CD4-positive, alpha-beta T cell treated with Interleukin-17A for 4 hours (primary cell): ENCODE measurements at regions not wholly inside any gene's neighbourhood (a gene's known extent, or its start where the extent isn't known, plus 50 kb on each side); places are given as distances from the start of the nearest gene placed in this dataset.

Source experiments
- DNase-seq: peaks from one replicate; pipeline ENCODE4 v3.0.0-alpha.2; 2020; ENCODE audit warnings: mixed read lengths

DNA sequence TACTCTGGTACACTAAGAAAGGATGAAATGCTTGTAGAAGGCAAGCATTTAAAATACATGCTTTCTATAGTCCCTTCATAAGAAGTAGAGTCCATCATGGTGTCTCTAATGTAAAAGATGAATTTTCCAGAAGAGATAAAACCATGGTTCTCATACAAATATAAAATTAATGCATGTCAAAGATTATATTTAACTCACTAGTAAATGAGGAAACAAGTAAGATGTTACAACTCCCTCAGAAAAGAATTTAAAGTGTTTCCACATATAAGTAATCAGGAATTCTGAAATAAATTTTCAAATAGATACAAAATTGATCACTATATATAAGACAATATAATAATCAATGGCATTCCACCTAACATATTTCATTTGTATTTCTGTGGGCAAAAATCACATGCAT lies 570.3 kb upstream of the CCDC54 start:
- no peak for DNase-seq

DNA sequence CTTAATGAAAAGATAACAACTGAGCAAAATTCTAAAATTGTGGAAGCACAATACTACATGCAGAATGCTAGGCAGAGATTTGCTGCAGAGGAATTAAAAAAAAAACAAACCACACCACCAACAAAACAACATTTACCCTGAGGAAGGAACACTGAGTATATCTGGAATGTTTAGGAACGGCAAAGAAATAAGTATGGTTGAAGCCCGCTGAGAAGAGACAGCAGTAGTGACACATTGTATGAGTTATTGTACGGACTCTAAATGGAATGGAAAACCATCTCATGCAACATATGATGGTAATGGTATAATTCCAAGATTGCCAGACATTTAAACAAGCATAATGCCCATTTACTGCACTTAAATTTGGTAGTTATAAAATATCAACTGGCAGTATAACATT lies 568.2 kb upstream of the CCDC54 start:
- no peak for DNase-seq

DNA sequence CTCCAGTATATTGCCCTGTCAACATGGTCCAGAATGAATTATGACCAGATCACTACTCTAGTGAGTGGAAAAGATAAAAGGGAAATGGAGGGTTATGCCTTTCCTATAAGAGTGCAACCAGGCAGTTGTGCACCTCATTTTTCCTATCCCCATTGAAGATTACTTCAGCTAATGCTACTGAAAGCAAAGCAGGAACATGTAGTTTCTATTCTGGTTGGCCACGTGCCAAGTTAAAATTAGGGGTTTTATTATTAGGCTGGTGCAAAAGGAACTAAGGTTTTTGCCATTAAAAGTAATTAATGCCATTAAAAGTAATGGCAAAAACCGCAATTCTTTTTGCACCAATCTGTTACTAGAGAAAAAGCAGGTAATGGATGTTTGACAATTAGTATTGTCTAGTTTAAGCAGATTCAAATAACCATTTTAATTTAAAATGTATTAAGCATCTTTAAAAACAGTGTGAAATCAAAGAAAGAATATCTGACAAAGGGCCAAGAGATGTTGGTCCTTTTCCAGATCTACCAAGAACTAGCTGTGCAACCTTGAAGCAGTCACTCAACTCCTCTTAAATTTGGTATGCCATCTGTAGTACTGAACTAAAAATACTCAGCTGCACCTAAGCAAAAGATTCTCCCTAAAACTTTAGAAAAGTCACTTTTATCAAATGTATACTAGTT lies 567.5 kb upstream of the CCDC54 start:
- no peak for DNase-seq

DNA sequence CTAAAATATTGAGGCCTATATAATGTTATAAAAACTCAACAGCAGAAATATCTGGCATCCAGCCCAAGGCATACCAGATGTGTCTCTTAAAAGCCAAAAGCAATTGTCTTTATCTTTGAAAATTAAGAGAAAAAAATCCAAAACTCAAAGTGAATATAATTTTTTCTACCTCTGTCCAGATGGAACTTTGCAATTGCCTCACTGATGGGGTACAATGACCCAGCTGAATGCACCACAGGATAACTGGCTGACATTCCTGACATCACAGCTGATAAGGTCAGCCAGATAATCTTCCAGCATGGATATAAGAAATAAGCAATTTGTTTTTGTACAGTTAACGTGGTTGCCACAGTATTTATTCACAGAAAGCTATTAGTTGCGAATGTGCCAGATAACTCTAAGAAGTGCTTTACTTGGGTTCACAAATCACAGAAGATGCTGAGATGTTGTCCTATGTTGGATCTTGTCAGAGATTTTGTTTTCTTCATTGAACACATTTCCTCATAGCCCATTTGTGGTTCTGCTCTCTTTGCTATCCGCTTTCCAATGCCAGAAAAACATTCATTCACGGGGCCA lies 566.9 kb upstream of the CCDC54 start:
- no peak for DNase-seq

DNA sequence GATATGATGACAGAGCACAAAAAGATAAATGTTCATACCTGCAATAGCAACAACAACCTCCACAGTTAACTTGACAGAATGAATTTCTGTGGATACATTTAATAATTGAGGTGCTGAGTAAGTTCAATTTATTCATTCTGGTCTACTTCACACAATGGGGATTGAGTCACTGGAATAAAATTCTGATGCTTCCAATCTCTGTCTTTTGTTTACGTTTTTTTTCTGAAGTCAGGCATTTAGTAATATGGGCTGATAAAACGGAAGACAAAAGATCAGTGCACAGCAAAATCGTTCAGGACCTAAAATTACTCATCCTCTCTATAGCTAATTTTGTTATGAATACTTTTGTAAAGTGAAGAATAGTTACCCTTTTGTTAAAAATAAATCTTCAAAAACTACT lies 565.9 kb upstream of the CCDC54 start:
- no peak for DNase-seq

DNA sequence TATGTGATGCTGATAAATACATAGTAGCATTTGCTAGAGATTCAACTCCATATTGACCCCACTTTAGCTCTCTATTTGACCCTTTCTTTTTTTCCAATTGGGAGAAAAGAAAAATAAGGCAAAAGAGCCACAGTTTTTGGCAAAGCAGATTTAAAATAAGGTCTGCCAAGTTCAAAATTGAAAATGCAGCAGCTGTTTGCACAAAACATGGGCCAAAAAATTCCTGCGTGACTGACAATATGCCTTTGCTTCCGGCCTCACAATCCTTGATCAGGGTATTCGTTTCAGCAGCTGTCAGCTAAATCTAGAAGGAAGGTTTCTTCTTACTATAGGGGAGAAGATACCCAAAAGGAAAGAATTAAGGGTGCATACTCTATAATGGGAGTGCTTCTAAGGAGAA lies 563.5 kb upstream of the CCDC54 start:
- no peak for DNase-seq

DNA sequence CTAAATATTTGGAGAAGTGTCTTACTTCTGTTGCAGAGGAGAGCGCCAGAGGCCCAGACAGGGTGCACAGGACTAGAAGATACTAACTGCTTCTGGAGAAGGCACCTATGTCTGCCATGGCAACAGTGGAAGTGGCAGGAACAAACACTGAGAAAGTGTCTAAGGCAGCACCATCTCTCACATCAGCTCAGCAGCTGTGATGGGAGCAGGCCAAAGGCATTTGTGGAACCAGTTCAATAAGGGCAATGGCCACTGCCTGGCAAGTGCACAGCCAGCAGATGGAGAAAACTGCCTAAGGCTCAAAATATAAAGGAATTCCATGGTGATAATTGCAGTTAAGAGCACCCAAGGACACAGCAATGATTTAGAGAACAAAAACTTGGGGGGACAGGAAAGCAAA lies 563.0 kb upstream of the CCDC54 start:
- DNase-seq = no peak

DNA sequence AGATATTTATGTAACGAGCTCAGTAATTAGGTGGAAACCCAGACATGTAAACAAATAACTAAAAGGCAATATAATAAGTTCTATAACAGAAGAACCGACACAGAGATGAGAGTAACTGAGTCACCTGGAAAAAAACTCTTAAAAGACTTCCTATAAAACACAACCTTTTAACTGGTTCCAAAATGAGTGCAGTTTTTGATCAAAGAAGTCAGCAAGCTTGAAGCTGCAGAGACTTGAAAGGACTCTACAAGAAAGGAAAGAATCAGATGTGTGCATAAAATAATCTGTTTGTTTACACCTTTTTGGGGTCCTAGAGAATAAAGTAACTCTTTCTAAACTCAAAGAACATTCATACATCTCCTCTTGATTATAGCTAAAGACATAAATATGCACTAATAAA lies 560.4 kb upstream of the CCDC54 start:
- no peak for DNase-seq

DNA sequence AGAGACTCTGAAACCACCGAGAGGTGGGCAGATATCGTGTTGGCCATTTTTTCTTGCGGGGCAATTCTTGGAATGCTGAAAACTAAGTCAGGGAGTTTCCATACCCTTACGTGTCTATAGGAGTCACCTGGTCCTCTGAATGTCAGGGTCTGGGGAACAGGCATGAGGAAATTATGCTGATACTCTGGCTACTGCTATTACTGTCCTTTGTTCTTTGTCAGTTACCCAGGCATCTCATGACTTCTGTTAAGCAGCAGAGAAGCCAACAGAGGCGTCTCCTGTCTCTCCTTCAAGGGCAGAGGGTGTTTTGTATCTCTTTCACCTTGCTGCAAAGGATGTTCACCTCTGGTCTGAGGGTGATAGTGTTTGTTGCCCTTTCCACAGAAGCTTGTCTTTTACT lies 559.5 kb upstream of the CCDC54 start:
- DNase-seq = no peak

DNA sequence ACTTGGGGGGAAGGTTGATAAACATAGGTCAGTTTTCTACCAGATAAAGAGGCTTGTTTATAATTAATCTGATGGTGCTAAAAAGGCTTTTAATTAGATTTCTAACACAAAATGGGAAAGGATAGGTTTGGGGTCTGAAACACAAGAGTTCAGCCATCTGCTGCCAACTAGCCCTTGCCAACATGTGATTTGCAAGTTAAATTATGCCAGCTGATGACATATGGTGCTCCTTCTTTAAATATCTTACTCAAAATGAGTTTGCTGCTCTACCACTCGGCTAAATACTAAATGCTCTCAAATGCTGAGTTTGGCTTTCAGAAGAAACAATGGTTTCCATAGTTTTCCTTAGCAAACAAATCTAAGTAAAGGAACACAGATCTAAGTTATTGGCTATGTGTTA lies 557.8 kb upstream of the CCDC54 start:
- DNase-seq = no peak

DNA sequence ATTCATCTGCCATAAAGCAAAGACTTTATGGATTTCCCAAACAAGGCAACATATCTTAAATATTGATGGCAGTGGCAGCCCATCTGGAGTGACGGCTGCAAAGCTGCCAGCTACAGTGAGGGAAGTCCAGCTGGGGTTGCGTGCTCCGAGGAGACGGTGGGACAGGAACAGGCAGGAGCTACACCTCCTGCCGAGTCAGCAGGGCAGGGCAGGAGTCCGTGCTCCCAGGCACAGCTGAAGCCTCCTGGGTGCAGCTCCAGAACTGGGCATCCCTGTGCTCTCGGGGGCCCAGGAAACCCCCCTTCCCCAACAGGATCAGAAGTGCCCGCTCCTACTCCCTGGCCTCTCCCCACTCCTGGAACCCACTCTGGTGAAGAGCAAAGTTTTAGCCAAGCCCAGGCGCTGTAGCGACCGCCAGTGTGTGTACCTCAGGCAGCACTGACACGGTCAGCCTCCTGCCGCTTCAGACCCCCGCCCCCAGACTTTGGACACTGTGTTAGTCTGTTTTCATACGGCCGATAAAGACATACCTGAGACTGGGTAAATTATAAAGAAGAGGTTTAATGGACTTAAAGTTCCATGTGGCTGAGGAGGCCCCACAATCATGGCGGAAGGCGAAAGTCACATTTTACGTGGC lies 556.4 kb upstream of the CCDC54 start:
- DNase-seq = no peak

DNA sequence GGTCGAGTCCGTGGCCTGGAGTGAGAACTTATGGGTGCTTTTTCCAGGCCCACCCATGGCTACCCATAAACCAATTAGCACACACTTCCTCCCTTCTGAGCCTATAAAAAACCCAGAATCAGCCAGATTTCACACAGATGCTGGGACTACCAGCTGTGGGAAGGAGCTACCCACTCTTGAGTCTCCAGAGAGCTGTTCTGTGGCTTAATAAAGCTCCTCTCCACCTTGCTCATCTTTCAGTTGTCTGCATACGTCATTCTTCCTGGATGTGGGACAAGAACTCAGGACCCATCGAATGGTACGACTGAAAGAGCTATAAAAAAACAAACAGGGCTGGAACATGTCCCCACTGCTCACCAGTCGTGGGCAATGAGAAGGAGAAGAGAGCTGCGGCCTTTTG lies 555.4 kb upstream of the CCDC54 start:
- no peak for DNase-seq

DNA sequence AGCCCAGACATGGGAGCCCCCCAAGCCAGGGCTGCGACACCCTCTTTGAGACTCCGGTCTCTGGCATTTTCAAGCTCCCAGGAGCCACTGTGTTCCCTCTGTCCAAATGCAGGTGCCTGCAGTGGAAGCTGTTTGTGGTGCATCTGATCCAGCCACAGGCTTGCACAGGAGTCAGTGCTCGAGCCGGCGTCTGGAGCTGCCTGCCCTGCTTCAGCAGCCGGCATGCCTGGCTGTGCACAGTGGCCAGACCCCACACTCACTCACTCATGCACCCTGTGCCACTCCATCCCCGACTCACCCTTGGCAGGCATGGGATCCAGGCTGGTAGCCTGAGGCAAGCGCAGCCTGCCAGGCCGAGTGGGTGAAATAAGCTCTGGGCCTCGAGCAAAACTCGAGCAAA lies 555.0 kb upstream of the CCDC54 start:
- no peak for DNase-seq

DNA sequence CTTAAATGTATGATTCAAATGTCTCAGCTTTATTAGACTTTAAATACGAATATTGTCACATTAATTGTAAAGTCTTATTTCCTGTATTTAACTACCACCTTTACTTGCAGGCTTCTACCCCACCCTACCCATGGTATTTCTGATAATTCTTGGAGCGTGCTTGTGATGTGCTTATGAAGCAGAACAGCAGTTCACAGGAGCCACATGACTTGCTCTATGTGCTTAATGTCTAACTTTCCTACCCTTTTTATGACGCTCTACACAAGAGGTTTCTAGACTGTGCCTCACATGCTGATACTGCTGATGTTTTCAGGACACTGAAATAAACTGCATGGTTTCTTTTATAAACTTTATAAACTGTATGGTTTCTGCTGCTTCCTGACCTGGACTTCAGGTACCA lies 553.5 kb upstream of the CCDC54 start:
- DNase-seq = no peak

DNA sequence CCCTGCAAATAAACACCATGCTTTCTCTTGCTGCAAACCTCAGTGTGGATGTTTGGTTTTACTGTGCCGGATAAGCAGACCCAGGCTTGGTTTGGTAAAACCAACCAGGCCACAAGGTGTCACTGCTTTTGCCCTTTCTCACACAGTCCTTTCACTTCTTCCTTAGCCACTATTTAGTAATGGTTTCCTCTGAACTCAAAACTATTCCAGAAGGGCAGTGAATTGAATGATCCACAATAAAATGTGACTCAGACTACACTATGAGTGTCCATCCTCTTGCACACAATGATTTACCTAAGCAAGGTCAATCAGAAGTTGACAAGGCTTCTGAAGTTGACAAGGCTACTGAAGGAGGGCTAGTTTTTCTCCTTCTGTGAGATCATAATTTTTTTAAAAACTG lies 552.4 kb upstream of the CCDC54 start:
- DNase-seq = no peak

DNA sequence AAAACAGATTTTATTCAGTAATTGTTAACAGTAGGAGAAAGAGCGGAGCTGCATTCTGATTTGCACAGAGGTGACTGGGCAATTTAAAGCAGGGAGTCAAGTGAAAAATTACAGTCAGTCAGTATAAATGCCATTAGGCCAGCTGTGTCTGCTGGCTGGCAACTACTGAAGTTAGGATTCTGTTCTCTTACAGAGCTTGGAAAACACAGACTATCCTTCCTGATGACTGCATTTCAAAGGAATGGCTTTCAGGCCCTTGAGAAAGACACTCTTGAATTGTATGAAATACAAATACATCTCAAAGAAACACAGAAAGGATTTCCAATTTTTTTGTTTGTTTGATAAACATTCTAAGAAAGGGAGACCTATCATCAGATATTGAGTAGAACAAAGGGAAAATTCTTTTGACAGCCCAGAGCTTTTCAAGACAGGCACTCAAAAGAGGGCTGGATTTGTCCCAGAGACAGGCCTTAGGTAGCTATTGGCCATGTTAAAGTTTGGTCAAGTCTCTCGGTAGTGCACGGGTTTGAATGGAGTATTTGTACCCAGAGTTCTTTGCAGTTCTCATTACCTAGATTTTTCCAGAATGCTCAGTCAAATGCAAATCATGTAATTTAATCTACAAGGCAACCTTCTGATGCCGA lies 551.2 kb upstream of the CCDC54 start:
- no peak for DNase-seq

DNA sequence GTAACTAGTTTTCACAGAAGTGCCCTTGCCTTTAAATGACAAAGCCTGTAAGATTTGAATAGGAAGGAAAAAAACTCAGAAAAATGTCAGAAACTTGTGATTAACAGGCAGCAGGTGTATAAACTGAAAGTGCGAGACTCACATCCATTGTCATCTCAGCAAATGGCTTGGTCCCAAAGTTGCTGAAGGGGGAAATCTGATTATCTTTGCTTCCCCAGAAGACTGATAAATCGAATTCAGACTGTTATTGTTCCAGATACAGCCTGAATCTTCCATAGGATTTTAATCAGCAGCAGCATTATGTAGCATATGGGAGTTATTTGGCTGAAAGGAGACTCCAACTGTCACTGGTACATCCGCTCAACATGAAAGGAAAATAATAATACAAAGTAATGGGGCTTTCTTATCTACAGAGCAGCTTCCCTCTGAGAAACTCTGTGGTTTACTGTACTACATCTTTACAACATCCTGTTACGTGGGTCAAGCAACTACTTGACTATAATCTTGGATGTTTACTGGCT lies 550.4 kb upstream of the CCDC54 start:
- DNase-seq = no peak

DNA sequence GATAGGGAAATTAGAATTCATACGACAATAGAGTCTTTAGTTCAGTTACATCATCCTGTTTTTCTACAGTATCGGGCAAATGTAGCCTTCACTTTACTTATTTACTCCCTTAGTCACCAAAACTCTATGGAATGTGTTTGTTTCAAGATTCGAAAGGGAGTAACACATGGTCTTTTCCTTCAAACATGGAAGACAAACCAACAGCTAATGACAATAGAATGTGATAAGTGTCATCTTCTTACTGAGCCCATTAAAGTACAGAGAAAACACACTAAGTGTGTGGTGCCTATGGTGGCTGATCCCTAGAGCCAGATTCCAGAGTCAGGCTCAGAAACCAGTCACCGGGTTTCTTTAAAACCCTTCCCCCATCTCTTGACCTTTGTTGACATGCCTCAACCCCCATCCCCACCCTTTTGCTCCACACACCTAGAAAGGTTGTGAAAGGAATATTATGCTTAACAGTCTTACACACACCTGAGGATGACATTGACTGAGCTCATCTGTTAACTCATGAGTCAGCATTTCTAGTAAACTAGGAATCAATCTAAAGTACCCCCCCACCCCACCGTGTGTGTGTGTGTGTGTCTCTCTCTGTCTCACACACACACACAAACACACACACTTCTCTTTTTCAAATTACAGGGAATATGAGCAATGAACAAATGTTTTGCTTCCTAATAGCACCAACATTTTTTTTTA lies 549.6 kb upstream of the CCDC54 start:
- no peak for DNase-seq

DNA sequence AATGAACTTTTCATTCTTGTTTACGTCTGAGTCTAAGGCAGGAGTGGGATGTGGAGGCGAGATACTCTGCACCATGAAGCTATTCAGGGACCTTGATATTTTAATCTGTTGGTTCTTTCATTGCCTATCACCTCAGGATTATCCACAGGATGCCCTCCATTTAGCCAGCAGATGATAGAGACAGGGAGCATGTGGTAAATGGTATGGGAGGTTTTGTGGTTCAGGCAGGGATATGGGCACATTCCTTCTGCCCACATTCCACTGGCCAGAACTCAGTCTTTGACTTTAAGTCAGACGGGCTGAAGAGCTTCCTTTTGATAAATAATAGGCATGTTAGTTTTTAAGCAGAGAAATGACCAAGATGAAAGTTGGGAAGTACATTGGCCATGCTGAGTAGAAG lies 548.0 kb upstream of the CCDC54 start:
- no peak for DNase-seq

DNA sequence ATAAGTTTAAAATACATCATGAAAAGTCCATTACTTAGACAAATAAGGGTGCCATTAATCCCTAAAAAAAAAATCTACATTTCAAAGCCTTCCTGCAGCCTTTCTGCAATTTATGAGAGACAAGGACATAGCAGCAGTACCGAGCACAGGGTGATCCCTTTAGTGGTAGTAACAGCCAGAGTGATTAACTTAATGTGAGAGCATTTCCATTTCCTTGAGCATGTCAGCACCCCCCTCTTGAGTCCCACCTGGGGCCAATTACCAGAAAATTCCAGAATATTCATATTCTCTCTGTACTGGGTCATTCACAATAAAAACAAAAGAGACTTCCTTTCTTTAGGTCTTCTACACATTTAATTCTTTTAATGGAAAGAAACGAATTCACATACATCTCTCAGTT lies 546.9 kb upstream of the CCDC54 start:
- DNase-seq = no peak

DNA sequence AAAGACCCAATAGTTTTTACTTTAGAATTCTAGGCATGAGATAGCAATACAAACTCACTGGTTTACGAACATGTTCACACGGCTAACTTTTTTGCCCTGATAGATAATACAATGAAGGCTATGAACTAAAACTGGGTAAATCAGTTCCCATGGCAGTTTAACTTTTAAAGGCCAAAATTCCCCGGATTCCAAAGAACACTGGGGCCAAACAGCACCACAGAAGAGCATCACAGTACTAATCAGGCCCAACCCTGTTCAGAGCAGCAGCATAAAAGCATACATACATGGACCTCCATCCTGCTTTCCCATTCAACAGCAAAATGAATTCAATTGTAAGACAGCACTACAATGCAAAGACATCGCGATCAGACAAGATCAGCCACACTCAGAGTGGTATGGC lies 540.3 kb upstream of the CCDC54 start:
- DNase-seq = no peak

DNA sequence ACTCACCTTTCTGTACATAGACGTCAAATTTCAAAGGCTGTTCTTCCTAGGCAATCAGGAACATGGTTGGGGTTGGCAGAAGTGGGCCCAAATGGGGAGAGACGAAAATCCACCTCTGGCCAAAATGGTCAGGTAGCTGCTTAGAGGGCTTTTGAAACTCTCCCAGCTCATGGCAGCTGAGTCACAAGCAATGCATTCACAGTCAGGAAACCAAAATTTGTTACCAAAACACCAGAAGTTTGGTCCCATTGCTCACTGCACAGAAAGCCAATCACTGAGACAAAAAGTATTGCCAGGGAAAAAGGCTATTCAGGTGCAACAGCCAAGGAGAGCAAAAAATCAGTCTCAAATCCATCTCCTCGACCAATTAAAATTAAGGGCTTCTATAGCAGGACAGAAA lies 539.6 kb upstream of the CCDC54 start:
- no peak for DNase-seq

DNA sequence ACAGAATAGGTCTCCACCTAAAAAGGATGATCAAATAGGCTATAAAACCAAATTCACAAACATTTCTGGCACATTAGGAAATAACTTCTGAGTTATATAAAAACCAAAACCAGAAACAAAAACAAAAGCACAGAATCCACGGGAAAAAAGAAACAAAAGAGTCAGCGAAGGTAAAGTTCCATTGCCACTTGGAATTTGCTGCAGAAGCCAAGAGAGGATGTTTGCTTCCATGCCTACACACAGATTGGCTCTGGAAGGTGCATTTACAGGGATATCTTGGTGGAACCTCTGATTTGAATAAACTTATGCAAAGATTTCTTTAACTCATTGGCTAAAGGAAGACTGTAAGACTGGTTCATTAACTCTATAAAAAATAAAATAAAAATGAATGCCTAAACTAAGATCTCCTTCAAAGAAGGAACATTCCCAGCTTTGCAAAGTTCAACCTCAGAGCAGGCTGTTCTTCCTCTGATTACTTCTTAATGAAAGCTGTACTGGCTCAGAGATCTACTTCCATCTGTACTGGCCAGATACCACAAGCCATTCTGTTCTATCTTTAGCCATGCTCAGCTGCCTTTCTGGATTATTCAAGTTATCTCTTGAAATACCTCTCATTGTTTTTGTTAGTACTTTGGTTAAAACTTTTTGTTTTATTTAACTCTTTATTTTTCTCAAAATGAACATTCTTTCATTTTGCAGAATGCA lies 537.5 kb upstream of the CCDC54 start:
- no peak for DNase-seq
